SK-N-MC (cell line): ENCODE measurements at regions not wholly inside any gene's neighbourhood (a gene's known extent, or its start where the extent isn't known, plus 50 kb on each side); places are given as distances from the start of the nearest gene placed in this dataset.

Source experiments
- EZH2 ChIP-seq: fragments of 200-600 bp; sonication (generic); IDR thresholded peaks from one replicate; pipeline ENCODE4 v1.6.1; 2017; ENCODE audit warnings: antibody characterized with exemption
- FOXP2 ChIP-seq: optimal IDR thresholded peaks from 2 replicates; pipeline ENCODE3; 2011; ENCODE audit warnings: mild to moderate bottlenecking, moderate library complexity; ENCODE audit not compliant: insufficient read depth; ENCODE audit errors: extremely low read length, control extremely low read depth
- POLR2AphosphoS5 ChIP-seq: IDR thresholded peaks from 2 replicates; pipeline ENCODE4 v1.6.1; 2012; ENCODE audit warnings: mild to moderate bottlenecking, low read depth, low read length, borderline replicate concordance

- TF ChIP-seq EZH2 (no peak), POLR2AphosphoS5 (no peak), FOXP2 (no peak)
These were observed 97.3 kb upstream of the AGTR1 start for GRCh38 chr3:148600440-148600839.
